ENCODE measurements at regions not wholly inside any gene's neighbourhood (a gene's known extent, or its start where the extent isn't known, plus 50 kb on each side); places are given as distances from the start of the nearest gene placed in this dataset.
A peak's percentile ranks its signal among the peaks of the same experiment; 100 is the strongest.
"Not testable (repeated sequence)": the region's sequence is repeated elsewhere in the genome, so short reads cannot be mapped to it uniquely, and the experiment has no call there.

- DNase-seq (ENCODE audit: low read depth) = not testable (repeated sequence)
Measured at GRCh38 chr14:19511055-19511454, 76.9 kb upstream of the POTEG start.

GRCh38 chr14:19489475-19489874 lies 55.3 kb upstream of the POTEG start:
- not testable (repeated sequence) for DNase-seq (ENCODE audit: low read depth)

GRCh38 chr14:19488457-19488856 lies 54.3 kb upstream of the POTEG start:
- not testable (repeated sequence) for DNase-seq (ENCODE audit: low read depth)

- not testable (repeated sequence) for DNase-seq (ENCODE audit: low read depth)
Measured at GRCh38 chr14:19487690-19488089, 53.5 kb upstream of the POTEG start.

GRCh38 chr14:19487265-19487664 lies 53.1 kb upstream of the POTEG start:
- not testable (repeated sequence) for DNase-seq (ENCODE audit: low read depth)

GRCh38 chr14:19485346-19485745 lies 51.2 kb upstream of the POTEG start:
- DNase-seq (ENCODE audit: low read depth) = peak; percentile 1
